ENCODE measurements at regions not wholly inside any gene's neighbourhood (a gene's known extent, or its start where the extent isn't known, plus 50 kb on each side); places are given as distances from the start of the nearest gene placed in this dataset.

DNA sequence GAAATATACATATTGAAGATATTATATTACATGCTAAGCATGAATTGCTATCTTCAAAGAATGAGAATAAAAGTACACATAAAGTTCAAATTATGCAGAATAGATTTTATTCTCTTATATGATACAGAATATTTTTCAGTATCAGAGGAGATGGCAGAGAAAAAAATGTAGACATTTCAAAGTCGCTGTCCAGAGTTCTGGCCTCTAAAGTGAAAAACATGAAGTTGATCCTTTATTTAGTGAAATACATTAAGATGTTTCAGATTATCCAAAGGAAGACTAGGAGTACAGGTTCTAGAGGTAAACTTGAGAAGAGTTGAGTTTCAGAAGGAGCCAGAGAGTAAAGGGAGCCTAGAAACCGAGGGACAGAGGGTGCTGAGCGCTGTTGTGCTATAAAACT is 303.6 kb downstream of the UTP18 start:
- no peak for DNase-seq

GRCh38 chr17:51572115-51572514 is 311.8 kb downstream of the UTP18 start:
- DNase-seq = no peak
